Right lobe of liver (tissue), 4 donors: ENCODE measurements at regions not wholly inside any gene's neighbourhood (a gene's known extent, or its start where the extent isn't known, plus 50 kb on each side); places are given as distances from the start of the nearest gene placed in this dataset.
"Not testable (repeated sequence)": the region's sequence is repeated elsewhere in the genome, so short reads cannot be mapped to it uniquely, and the experiment has no call there.

Experiments
- CTCF ChIP-seq, 4 donors: fragments of 200-600 bp in 3 of 4; fragments of 450-650 bp in 1 of 4; IDR thresholded peaks; one replicate each; pipeline versions ENCODE4 v1.5.1 to v1.8.0; 2016 to 2022; ENCODE audit warnings: antibody characterized with exemption in 4 of 4, mild to moderate bottlenecking in 2 of 4
- POLR2A ChIP-seq: fragments of 450-650 bp; IDR thresholded peaks from one replicate; pipeline ENCODE4 v1.6.1; 2017; ENCODE audit warnings: antibody characterized with exemption, mild to moderate bottlenecking
- donor health status: DM: no; HTN: no; CAD: no.
- donor health status: DM: no; HTN: no; CAD: no.
- donor health status: DM: no; HTN: yes; CAD: no.

GRCh38 chr2:87939299-87939698 lies 77.0 kb downstream of the RNU2-63P start:
- not testable (repeated sequence) for TF ChIP-seq CTCF (IDR thresholded peaks at IDR 0.05); POLR2A
